Stimulated activated CD4-positive, alpha-beta T cell treated with anti-CD3 and anti-CD28 coated beads, Interleukin-2, amount 100 ng/mL, for 24 hours (primary cell): ENCODE measurements at regions not wholly inside any gene's neighbourhood (a gene's known extent, or its start where the extent isn't known, plus 50 kb on each side); places are given as distances from the start of the nearest gene placed in this dataset.
"Not testable (repeated sequence)": the region's sequence is repeated elsewhere in the genome, so short reads cannot be mapped to it uniquely, and the experiment has no call there.

Experiments
- DNase-seq, 2 donors: peaks; one replicate each; pipeline ENCODE4 v3.0.0-alpha.2; 2020

- DNase-seq: no peak
Measured at GRCh38 chr5:154614595-154614994, 136.6 kb upstream of the HAND1 start.

- DNase-seq: no peak
Measured at GRCh38 chr5:154614125-154614524, 136.1 kb upstream of the HAND1 start.

- no peak for DNase-seq
Measured at GRCh38 chr5:154612666-154613065, 134.6 kb upstream of the HAND1 start.

GRCh38 chr5:154611341-154611767 is 133.3 kb upstream of the HAND1 start:
- peak in 1 of 2 donors; percentile 9 for DNase-seq

- DNase-seq: peak; percentile 70 to 82
Measured at GRCh38 chr5:154610321-154611154, 132.5 kb upstream of the HAND1 start.

GRCh38 chr5:154609251-154609650 is 131.2 kb upstream of the HAND1 start:
- no peak for DNase-seq

GRCh38 chr5:154608531-154609011 is 130.5 kb upstream of the HAND1 start:
- no peak for DNase-seq

- no peak for DNase-seq
Measured at GRCh38 chr5:154607746-154608145, 129.7 kb upstream of the HAND1 start.

GRCh38 chr5:154606246-154606645 is 128.2 kb upstream of the HAND1 start:
- DNase-seq: no peak

- DNase-seq: no peak
Measured at GRCh38 chr5:154603953-154604679, 126.1 kb upstream of the HAND1 start.

- DNase-seq: no peak
Measured at GRCh38 chr5:154603485-154603884, 125.5 kb upstream of the HAND1 start.

- no peak for DNase-seq
Measured at GRCh38 chr5:154603011-154603410, 125.0 kb upstream of the HAND1 start.

- DNase-seq: no peak
Measured at GRCh38 chr5:154601014-154601413, 123.0 kb upstream of the HAND1 start.

- no peak for DNase-seq
Measured at GRCh38 chr5:154598021-154598420, 120.0 kb upstream of the HAND1 start.

GRCh38 chr5:154596844-154597243 is 118.8 kb upstream of the HAND1 start:
- DNase-seq: not testable (repeated sequence)

- no peak for DNase-seq
Measured at GRCh38 chr5:154595662-154596061, 117.6 kb upstream of the HAND1 start.

- no peak for DNase-seq
Measured at GRCh38 chr5:154593796-154594195, 115.8 kb upstream of the HAND1 start.

- no peak for DNase-seq
Measured at GRCh38 chr5:154593071-154593470, 115.0 kb upstream of the HAND1 start.

GRCh38 chr5:154590093-154590724 is 112.2 kb upstream of the HAND1 start:
- no peak for DNase-seq

- no peak for DNase-seq
Measured at GRCh38 chr5:154589511-154589910, 111.5 kb upstream of the HAND1 start.

- not testable (repeated sequence) for DNase-seq
Measured at GRCh38 chr5:154588833-154589425, 110.9 kb upstream of the HAND1 start.

- DNase-seq: no peak
Measured at GRCh38 chr5:154588091-154588774, 110.2 kb upstream of the HAND1 start.
